Ishikawa (cell line): ENCODE measurements at regions not wholly inside any gene's neighbourhood (a gene's known extent, or its start where the extent isn't known, plus 50 kb on each side); places are given as distances from the start of the nearest gene placed in this dataset.

Experiments
- CEBPB ChIP-seq: IDR thresholded peaks from 2 replicates; pipeline ENCODE4 v1.6.1; 2012
- CREB1 ChIP-seq: IDR thresholded peaks from 2 replicates; pipeline ENCODE4 v1.6.1; 2012; ENCODE audit warnings: low read depth
- EGR1 ChIP-seq: IDR thresholded peaks from 2 replicates; pipeline ENCODE4 v1.6.1; 2012
- EP300 ChIP-seq: IDR thresholded peaks from 2 replicates; pipeline ENCODE4 v1.6.1; 2012; ENCODE audit warnings: borderline replicate concordance
- FOXM1 ChIP-seq: IDR thresholded peaks from 2 replicates; pipeline ENCODE4 v1.6.1; 2012; ENCODE audit warnings: low read depth, borderline replicate concordance
- NFIC ChIP-seq: IDR thresholded peaks from 2 replicates; pipeline ENCODE4 v1.6.1; 2012
- RAD21 ChIP-seq: IDR thresholded peaks from 2 replicates; pipeline ENCODE4 v1.6.1; 2012; ENCODE audit warnings: low read depth
- TAF1 ChIP-seq: IDR thresholded peaks from 2 replicates; pipeline ENCODE4 v1.6.1; 2012; ENCODE audit warnings: low read depth, mild to moderate bottlenecking
- TCF12 ChIP-seq: IDR thresholded peaks from 2 replicates; pipeline ENCODE4 v1.6.1; 2012; ENCODE audit warnings: low read depth
- TEAD4 ChIP-seq: IDR thresholded peaks from 2 replicates; pipeline ENCODE4 v1.6.1; 2012
- YY1 ChIP-seq: IDR thresholded peaks from 2 replicates; pipeline ENCODE4 v1.6.1; 2012; ENCODE audit warnings: low read depth
- ZBTB7A ChIP-seq: IDR thresholded peaks from 2 replicates; pipeline ENCODE4 v1.6.1; 2012; ENCODE audit warnings: low read depth
- TF ChIP-seq, protein P1 (sequence below): IDR thresholded peaks from 2 replicates; pipeline ENCODE4 v1.6.1; 2012; ENCODE audit warnings: low read depth, mild to moderate bottlenecking
- TF ChIP-seq, protein P2 (sequence below): IDR thresholded peaks from 2 replicates; pipeline ENCODE4 v1.6.1; 2012
- TF ChIP-seq, protein P3 (sequence below): IDR thresholded peaks from 2 replicates; pipeline ENCODE4 v1.6.1; 2012

DNA sequence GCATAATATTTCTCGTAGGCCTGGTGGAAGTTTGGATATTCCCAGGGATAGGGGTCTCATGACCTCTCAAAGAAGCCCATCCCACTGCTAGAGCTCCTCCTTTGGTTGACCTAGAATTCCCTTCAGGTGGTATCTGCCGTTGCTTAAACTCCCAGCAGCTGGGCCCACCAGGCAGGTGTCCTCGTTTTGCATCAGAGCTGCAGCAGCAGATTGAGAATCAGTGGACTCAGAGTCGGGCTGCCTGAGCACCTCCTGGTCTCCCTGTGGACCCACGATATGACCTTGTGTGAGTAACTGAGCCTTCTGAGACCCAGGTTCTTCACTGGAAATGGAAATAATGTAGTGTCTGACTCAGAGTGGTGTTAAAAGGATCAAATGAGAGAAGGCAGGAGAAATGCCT, 132.7 kb downstream of the PAPOLA start:
- no peak for TF ChIP-seq CREB1
- TF ChIP-seq EGR1, result no peak
- no peak for TF ChIP-seq TAF1
- no peak for TF ChIP-seq RAD21

DNA sequence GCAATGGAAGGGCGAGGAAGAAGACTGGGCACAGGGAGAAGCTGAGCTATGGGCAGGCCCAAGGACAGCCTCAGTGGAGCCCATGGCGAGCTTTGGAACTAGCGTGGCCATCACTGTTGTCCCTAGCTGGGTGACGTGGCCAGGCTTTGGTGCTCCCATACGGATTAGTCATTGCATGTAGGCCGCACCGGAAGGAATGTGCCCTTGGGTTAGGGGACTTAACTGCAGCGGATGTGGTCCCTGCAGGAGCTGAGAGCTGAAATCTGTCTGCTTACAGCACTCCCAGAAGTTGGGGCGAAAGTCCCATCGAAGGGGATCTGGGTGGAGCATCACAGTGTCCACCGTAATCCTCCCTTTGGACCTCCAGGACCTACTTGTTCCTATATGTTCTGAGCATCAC, 133.7 kb downstream of the PAPOLA start:
- TF ChIP-seq NFIC, result no peak
- TF ChIP-seq, protein P1, sequence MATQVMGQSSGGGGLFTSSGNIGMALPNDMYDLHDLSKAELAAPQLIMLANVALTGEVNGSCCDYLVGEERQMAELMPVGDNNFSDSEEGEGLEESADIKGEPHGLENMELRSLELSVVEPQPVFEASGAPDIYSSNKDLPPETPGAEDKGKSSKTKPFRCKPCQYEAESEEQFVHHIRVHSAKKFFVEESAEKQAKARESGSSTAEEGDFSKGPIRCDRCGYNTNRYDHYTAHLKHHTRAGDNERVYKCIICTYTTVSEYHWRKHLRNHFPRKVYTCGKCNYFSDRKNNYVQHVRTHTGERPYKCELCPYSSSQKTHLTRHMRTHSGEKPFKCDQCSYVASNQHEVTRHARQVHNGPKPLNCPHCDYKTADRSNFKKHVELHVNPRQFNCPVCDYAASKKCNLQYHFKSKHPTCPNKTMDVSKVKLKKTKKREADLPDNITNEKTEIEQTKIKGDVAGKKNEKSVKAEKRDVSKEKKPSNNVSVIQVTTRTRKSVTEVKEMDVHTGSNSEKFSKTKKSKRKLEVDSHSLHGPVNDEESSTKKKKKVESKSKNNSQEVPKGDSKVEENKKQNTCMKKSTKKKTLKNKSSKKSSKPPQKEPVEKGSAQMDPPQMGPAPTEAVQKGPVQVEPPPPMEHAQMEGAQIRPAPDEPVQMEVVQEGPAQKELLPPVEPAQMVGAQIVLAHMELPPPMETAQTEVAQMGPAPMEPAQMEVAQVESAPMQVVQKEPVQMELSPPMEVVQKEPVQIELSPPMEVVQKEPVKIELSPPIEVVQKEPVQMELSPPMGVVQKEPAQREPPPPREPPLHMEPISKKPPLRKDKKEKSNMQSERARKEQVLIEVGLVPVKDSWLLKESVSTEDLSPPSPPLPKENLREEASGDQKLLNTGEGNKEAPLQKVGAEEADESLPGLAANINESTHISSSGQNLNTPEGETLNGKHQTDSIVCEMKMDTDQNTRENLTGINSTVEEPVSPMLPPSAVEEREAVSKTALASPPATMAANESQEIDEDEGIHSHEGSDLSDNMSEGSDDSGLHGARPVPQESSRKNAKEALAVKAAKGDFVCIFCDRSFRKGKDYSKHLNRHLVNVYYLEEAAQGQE, result no peak
- no peak for TF ChIP-seq YY1
- no peak for TF ChIP-seq EGR1
- no peak for TF ChIP-seq ZBTB7A
- no peak for TF ChIP-seq TCF12
- TF ChIP-seq EP300, result no peak
- no peak for TF ChIP-seq TAF1
- no peak for TF ChIP-seq CREB1
- TF ChIP-seq, protein P2, sequence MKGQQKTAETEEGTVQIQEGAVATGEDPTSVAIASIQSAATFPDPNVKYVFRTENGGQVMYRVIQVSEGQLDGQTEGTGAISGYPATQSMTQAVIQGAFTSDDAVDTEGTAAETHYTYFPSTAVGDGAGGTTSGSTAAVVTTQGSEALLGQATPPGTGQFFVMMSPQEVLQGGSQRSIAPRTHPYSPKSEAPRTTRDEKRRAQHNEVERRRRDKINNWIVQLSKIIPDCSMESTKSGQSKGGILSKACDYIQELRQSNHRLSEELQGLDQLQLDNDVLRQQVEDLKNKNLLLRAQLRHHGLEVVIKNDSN, result no peak
- TF ChIP-seq RAD21, result no peak
- TF ChIP-seq CEBPB, result no peak

DNA sequence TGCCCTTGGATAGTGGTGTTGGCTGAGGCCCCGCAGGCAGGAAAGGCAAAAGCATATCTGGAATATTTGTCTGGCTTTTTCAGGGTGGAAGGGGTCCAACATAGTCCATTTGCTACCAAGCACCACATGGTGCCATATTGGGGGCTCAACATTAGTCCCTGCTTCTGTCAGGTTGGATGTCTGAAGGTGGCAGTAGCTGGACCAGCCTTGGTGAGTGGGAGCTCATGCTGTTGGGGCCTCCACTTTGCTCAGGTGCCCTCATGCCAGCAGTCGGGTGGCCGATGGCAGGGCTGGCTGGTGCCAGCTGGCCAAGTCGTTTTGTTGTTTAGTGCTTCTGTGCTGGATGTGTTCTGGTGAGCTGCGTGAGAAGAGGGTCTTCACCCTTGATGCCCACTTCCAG, 135.3 kb downstream of the PAPOLA start:
- TF ChIP-seq, protein P2, result no peak
- TF ChIP-seq EGR1, result no peak
- TF ChIP-seq TAF1, result no peak
- TF ChIP-seq TCF12, result no peak
- TF ChIP-seq, protein P3, sequence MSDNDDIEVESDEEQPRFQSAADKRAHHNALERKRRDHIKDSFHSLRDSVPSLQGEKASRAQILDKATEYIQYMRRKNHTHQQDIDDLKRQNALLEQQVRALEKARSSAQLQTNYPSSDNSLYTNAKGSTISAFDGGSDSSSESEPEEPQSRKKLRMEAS, result no peak
- no peak for TF ChIP-seq YY1
- no peak for TF ChIP-seq RAD21
- no peak for TF ChIP-seq CEBPB
- no peak for TF ChIP-seq CREB1
- no peak for TF ChIP-seq ZBTB7A
- TF ChIP-seq FOXM1, result no peak
- no peak for TF ChIP-seq EP300
- TF ChIP-seq NFIC, result no peak
- TF ChIP-seq, protein P1, result no peak
- no peak for TF ChIP-seq TEAD4

DNA sequence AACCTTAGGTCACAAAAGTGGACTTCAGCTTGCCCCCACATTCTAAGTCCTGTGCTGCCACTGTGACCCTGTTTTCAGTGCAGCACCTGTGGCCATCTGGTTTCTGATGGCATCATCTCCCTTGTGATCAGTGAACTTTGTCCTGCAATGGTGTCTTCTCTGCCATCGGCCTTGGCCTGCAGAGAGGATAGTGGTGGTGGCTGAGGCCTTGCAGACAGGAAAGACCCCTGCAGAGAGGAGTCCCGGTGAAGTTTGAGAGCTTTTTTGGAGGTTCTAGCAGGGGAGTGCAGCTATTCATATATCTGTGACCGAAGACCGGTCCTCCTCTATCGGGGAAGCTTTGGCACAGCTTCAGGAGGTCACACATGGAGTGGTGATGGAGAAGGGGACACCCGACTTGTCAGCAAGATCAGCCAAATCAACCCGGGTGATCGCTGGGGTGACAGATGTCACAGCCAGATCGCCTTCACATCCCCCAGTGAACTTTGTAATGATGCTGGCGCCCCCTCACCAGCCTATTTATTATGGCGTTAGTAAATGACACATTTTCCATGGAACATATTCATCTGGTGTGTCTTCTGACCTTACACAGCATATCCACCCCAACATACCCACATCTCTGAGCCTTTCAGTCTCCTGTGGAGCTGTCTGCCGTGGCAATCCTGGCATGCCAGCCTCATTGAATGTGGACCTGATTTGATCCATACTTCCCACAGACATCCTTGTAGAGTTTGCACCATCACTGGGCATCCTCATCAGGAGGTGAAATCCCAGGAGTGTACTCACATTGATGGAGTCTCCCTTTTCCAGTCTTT, 136.1 kb downstream of the PAPOLA start:
- TF ChIP-seq, protein P1, result no peak
- TF ChIP-seq EP300 (no peak), EGR1 (no peak)
- TF ChIP-seq, protein P2, result no peak
